ENCODE measurements at regions not wholly inside any gene's neighbourhood (a gene's known extent, or its start where the extent isn't known, plus 50 kb on each side); places are given as distances from the start of the nearest gene placed in this dataset.

- Histone ChIP-seq H3K36me3 (ENCODE audit: insufficient read depth in 1 of 2, low read depth in 1 of 2) (no peaks in the 10 kb centered on the region), H3K9me3 (no peaks in the 10 kb centered on the region), H3K4me1 (no peaks in the 10 kb centered on the region), H3K4me3 (no peak overlapping the region), H3K27ac (no peak overlapping the region), H3K27me3 (ENCODE audit: insufficient read depth in 3 of 3, low read length in 2 of 3) (no peaks in the 10 kb centered on the region)
- intact Hi-C loops (cut with DNase I): no loop called here
- whole genome bisulfite sequencing, 3 donors: 92 to 94% (median 94%) methylated on average over 55 of the region's 55 CpGs
- no peak for TF ChIP-seq CTCF (IDR thresholded peaks at IDR 0.05)
- DNase-seq (no peak), ATAC-seq (no peak)
Measured at GRCh38 chr10:1952126-1953095, 215.1 kb upstream of the ADARB2 start.

- Histone ChIP-seq H3K4me1 (no peaks in the 10 kb centered on the region), H3K36me3 (ENCODE audit: insufficient read depth in 1 of 2, low read depth in 1 of 2) (no peaks in the 10 kb centered on the region), H3K27ac (no peak overlapping the region), H3K9me3 (no peaks in the 10 kb centered on the region), H3K27me3 (ENCODE audit: insufficient read depth in 3 of 3, low read length in 2 of 3) (no peaks in the 10 kb centered on the region), H3K4me3 (no peak overlapping the region)
- ATAC-seq: no peak
- intact Hi-C loops (cut with DNase I): no loop called here
- 67 to 73% (median 68%) methylated on average over 7 of the region's 7 CpGs for WGBS, 3 donors
- DNase-seq: no peak
- no peak for TF ChIP-seq CTCF (IDR thresholded peaks at IDR 0.05)
Measured at GRCh38 chr10:1950803-1951495, 213.6 kb upstream of the ADARB2 start.

- Histone ChIP-seq H3K27ac (no peak overlapping the region), H3K27me3 (ENCODE audit: insufficient read depth in 3 of 3, low read length in 2 of 3) (no peaks in the 10 kb centered on the region), H3K9me3 (no peaks in the 10 kb centered on the region), H3K4me3 (no peak overlapping the region), H3K36me3 (ENCODE audit: insufficient read depth in 1 of 2, low read depth in 1 of 2) (no peaks in the 10 kb centered on the region), H3K4me1 (no peaks in the 10 kb centered on the region)
- TF ChIP-seq CTCF (IDR thresholded peaks at IDR 0.05): no peak
- intact Hi-C loops (cut with DNase I): no loop called here
- 77 to 87% (median 82%) methylated on average over 4 of the region's 4 CpGs for WGBS, 3 donors
- ATAC-seq (no peak), DNase-seq (no peak)
Measured at GRCh38 chr10:1947464-1948003, 210.2 kb upstream of the ADARB2 start.

- intact Hi-C loops (cut with DNase I): no loop called here
- 86 to 90% (median 89%) methylated on average over 11 of the region's 11 CpGs for WGBS, 3 donors
- ATAC-seq (no peak), DNase-seq (no peak)
- no peaks in the 10 kb centered on the region for H3K9me3 ChIP-seq
- no peak overlapping the region for H3K27ac ChIP-seq
- H3K36me3 ChIP-seq (ENCODE audit: insufficient read depth in 1 of 2, low read depth in 1 of 2): no peaks in the 10 kb centered on the region
- no peak overlapping the region for H3K4me3 ChIP-seq
- H3K4me1 ChIP-seq: no peaks in the 10 kb centered on the region
- no peak for TF ChIP-seq CTCF (IDR thresholded peaks at IDR 0.05)
- H3K27me3 ChIP-seq (ENCODE audit: insufficient read depth in 3 of 3, low read length in 2 of 3): no peaks in the 10 kb centered on the region
Measured at GRCh38 chr10:1944487-1944886, 207.2 kb upstream of the ADARB2 start.
